ENCODE measurements at regions not wholly inside any gene's neighbourhood (a gene's known extent, or its start where the extent isn't known, plus 50 kb on each side); places are given as distances from the start of the nearest gene placed in this dataset.

GRCh38 chr9:115367780-115368525 is 250.0 kb upstream of the TNC start:
- Histone ChIP-seq H3K4me2 (ENCODE audit: insufficient read depth, low read length) (no peak overlapping the region), H4K20me1 (ENCODE audit: insufficient read depth, low read length) (no peaks in the 10 kb centered on the region), H3K9ac (ENCODE audit: low read depth, low read length) (no peak overlapping the region), H3K36me3 (ENCODE audit: insufficient read depth, low read length) (no peaks in the 10 kb centered on the region), H3K27ac (ENCODE audit: low read length) (no peak overlapping the region), H3K27me3 (ENCODE audit: insufficient read depth, low read length, poor library complexity) (no peaks in the 10 kb centered on the region), H3K4me1 (ENCODE audit: insufficient read depth, low read length) (no peaks in the 10 kb centered on the region), H3K9me3 (ENCODE audit: insufficient read depth, low read length, severe bottlenecking) (no peaks in the 10 kb centered on the region), H3K4me3 (ENCODE audit: low read depth in 1 of 2, low read length in 2 of 2) (no peak overlapping the region), H3K79me2 (ENCODE audit: insufficient read depth, low read length) (no peaks in the 10 kb centered on the region), H2AFZ (ENCODE audit: low read depth, low read length) (no peak overlapping the region)
- no peak for ATAC-seq (ENCODE audit: insufficient read depth, low read depth)
- no peak for DNase-seq
- TF ChIP-seq CTCF (IDR thresholded peaks at IDR 0.05; ENCODE audit: borderline replicate concordance, extremely low read depth, low read length, poor library complexity, severe bottlenecking) (no peak), EZH2 (IDR thresholded peaks at IDR 0.05; ENCODE audit: borderline replicate concordance, low read depth, low read length, severe bottlenecking) (no peak)

DNA sequence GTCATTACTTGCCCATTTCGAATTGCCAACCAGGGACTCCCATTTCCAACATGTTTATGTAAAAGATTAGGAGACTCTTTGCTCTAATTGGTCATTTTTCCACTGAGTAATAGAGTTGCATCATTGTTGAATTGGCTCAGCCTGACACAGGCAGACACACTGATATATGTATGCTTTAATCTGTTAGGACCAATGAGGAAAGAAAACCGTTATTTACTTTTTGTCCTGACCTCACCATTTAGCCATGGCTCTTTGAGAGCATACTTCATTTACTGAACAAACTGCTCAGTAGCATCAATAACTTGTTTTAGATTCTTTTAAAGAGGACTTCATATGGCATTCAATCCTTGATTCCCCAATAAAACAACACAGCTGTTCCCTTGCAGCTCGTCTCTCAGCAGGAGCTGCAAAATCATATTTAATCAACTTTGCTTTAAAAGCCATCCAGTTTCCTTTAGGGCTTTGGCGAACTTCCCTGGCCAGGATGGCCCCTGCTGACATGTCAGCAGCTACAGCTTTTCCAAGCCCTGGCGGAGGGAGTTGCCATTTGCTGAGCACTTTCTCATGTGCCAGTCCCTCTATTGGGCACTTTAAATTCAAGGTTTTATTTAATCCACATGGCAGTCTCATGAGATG is 251.5 kb upstream of the TNC start:
- TF ChIP-seq CTCF (IDR thresholded peaks at IDR 0.05; ENCODE audit: borderline replicate concordance, extremely low read depth, low read length, poor library complexity, severe bottlenecking) (no peak), EZH2 (IDR thresholded peaks at IDR 0.05; ENCODE audit: borderline replicate concordance, low read depth, low read length, severe bottlenecking) (no peak)

GRCh38 chr9:115373000-115373709 is 255.2 kb upstream of the TNC start:
- ATAC-seq (ENCODE audit: insufficient read depth, low read depth) (no peak), DNase-seq (no peak)
- Histone ChIP-seq H3K27ac (ENCODE audit: low read length) (no peak overlapping the region), H3K36me3 (ENCODE audit: insufficient read depth, low read length) (no peaks in the 10 kb centered on the region), H3K79me2 (ENCODE audit: insufficient read depth, low read length) (no peaks in the 10 kb centered on the region), H3K4me2 (ENCODE audit: insufficient read depth, low read length) (no peak overlapping the region), H2AFZ (ENCODE audit: low read depth, low read length) (no peak overlapping the region), H3K27me3 (ENCODE audit: insufficient read depth, low read length, poor library complexity) (no peaks in the 10 kb centered on the region), H3K4me3 (ENCODE audit: low read depth in 1 of 2, low read length in 2 of 2) (no peak overlapping the region), H4K20me1 (ENCODE audit: insufficient read depth, low read length) (no peaks in the 10 kb centered on the region), H3K9ac (ENCODE audit: low read depth, low read length) (no peak overlapping the region), H3K9me3 (ENCODE audit: insufficient read depth, low read length, severe bottlenecking) (no peaks in the 10 kb centered on the region), H3K4me1 (ENCODE audit: insufficient read depth, low read length) (no peaks in the 10 kb centered on the region)
- no peak for TF ChIP-seq EZH2 (IDR thresholded peaks at IDR 0.05; ENCODE audit: borderline replicate concordance, low read depth, low read length, severe bottlenecking)
- TF ChIP-seq CTCF (IDR thresholded peaks at IDR 0.05; ENCODE audit: borderline replicate concordance, extremely low read depth, low read length, poor library complexity, severe bottlenecking): no peak

More for the DNA sequence above, 251.5 kb upstream of the TNC start:
- no peak overlapping the region for H3K4me3 ChIP-seq (ENCODE audit: low read depth in 1 of 2, low read length in 2 of 2)
- ATAC-seq (ENCODE audit: insufficient read depth, low read depth) (no peak), DNase-seq (no peak)
- H3K9ac ChIP-seq (ENCODE audit: low read depth, low read length): no peak overlapping the region
- no peak overlapping the region for H3K27ac ChIP-seq (ENCODE audit: low read length)
- H3K4me1 ChIP-seq (ENCODE audit: insufficient read depth, low read length): no peaks in the 10 kb centered on the region
- H4K20me1 ChIP-seq (ENCODE audit: insufficient read depth, low read length): no peaks in the 10 kb centered on the region
- no peak overlapping the region for H3K4me2 ChIP-seq (ENCODE audit: insufficient read depth, low read length)
- H3K36me3 ChIP-seq (ENCODE audit: insufficient read depth, low read length): no peaks in the 10 kb centered on the region
- no peaks in the 10 kb centered on the region for H3K27me3 ChIP-seq (ENCODE audit: insufficient read depth, low read length, poor library complexity)
- no peaks in the 10 kb centered on the region for H3K9me3 ChIP-seq (ENCODE audit: insufficient read depth, low read length, severe bottlenecking)
- no peaks in the 10 kb centered on the region for H3K79me2 ChIP-seq (ENCODE audit: insufficient read depth, low read length)
- no peak overlapping the region for H2AFZ ChIP-seq (ENCODE audit: low read depth, low read length)

Measured in DND-41 (cell line).